GM23338 (cell line): ENCODE measurements at regions not wholly inside any gene's neighbourhood (a gene's known extent, or its start where the extent isn't known, plus 50 kb on each side); places are given as distances from the start of the nearest gene placed in this dataset.

Source experiments
- ATAC-seq: fragments of 200-7000 bp; cut with Tn5 transposase; 3 replicates; pipeline ENCODE4 v1.9.1; 2020
- DNase-seq: peaks from one replicate; pipeline ENCODE4 v3.0.0-alpha.2; 2015; ENCODE audit warnings: low spot score
- H2AFZ ChIP-seq: fragments of 200-600 bp; sonication (generic); 2 replicates; pipeline ENCODE4 v1.8.0; 2016; ENCODE audit warnings: antibody characterized with exemption, mild to moderate bottlenecking, moderate library complexity
- H3F3A ChIP-seq: fragments of 200-600 bp; sonication (generic); replicated peaks from 2 replicates; pipeline ENCODE4 v1.8.0; 2017; ENCODE audit warnings: antibody characterized with exemption, mixed run types, low read depth
- H3K27ac ChIP-seq: fragments of 200-600 bp; sonication (generic); 2 replicates; pipeline ENCODE4 v1.6.1; 2016; ENCODE audit warnings: low read depth
- H3K27me3 ChIP-seq: fragments of 200-600 bp; sonication (generic); 2 replicates; pipeline ENCODE4 v1.8.0; 2016; ENCODE audit warnings: mild to moderate bottlenecking, mixed run types, moderate library complexity; ENCODE audit not compliant: insufficient read depth
- H3K36me3 ChIP-seq: fragments of 200-600 bp; sonication (generic); 2 replicates; pipeline ENCODE4 v1.8.0; 2016; ENCODE audit warnings: mild to moderate bottlenecking; ENCODE audit not compliant: insufficient read depth
- H3K4me1 ChIP-seq: fragments of 200-600 bp; sonication (generic); 2 replicates; pipeline ENCODE4 v1.8.0; 2016; ENCODE audit warnings: mild to moderate bottlenecking, moderate library complexity; ENCODE audit not compliant: insufficient read depth
- H3K4me2 ChIP-seq: fragments of 200-600 bp; sonication (generic); 2 replicates; pipeline ENCODE4 v1.7.1; 2017; ENCODE audit warnings: mixed run types
- H3K4me3 ChIP-seq: fragments of 200-600 bp; sonication (generic); 2 replicates; pipeline ENCODE4 v1.6.1; 2016; ENCODE audit warnings: mixed run types
- H3K79me2 ChIP-seq: fragments of 200-600 bp; sonication (generic); replicated peaks from 2 replicates; pipeline ENCODE4 v1.8.0; 2017; ENCODE audit warnings: mild to moderate bottlenecking; ENCODE audit not compliant: insufficient read depth
- H3K9me2 ChIP-seq: fragments of 200-600 bp; sonication (generic); 2 replicates; pipeline ENCODE4 v1.8.0; 2017; ENCODE audit not compliant: insufficient read depth
- H4K20me1 ChIP-seq: fragments of 200-600 bp; sonication (generic); replicated peaks from 2 replicates; pipeline ENCODE4 v1.8.0; 2017; ENCODE audit warnings: mild to moderate bottlenecking; ENCODE audit not compliant: insufficient read depth
- H3K27ac Mint-ChIP-seq: 2 replicates; pipeline ENCODE4 v1.8.0; 2020; ENCODE audit warnings: inconsistent platforms, mild to moderate bottlenecking, moderate library complexity, mixed read lengths
- H3K27me3 Mint-ChIP-seq: 3 replicates; pipeline ENCODE4 v1.8.0; 2022; ENCODE audit warnings: low read depth, mild to moderate bottlenecking, moderate library complexity, mixed read lengths, inconsistent platforms; ENCODE audit not compliant: insufficient read depth, poor library complexity
- H3K36me3 Mint-ChIP-seq: 3 replicates; pipeline ENCODE4 v1.8.0; 2021; ENCODE audit warnings: low read depth, mild to moderate bottlenecking, inconsistent platforms, moderate library complexity, mixed read lengths
- H3K4me1 Mint-ChIP-seq: 3 replicates; pipeline ENCODE4 v1.8.0; 2020; ENCODE audit warnings: mild to moderate bottlenecking, inconsistent platforms, mixed read lengths
- H3K4me3 Mint-ChIP-seq: 3 replicates; pipeline ENCODE4 v1.8.0; 2021; ENCODE audit warnings: moderate library complexity, mild to moderate bottlenecking, inconsistent platforms, mixed read lengths
- H3K9me3 Mint-ChIP-seq: 3 replicates; pipeline ENCODE4 v1.8.0; 2020; ENCODE audit warnings: moderate library complexity, mild to moderate bottlenecking, inconsistent platforms, mixed read lengths
- CREB1 ChIP-seq: fragments of 250-450 bp; sonication (Bioruptor Pico); IDR thresholded peaks from 2 replicates; pipeline ENCODE4 v1.5.0; 2020; ENCODE audit warnings: low read depth, mild to moderate bottlenecking, moderate library complexity
- CTCF ChIP-seq, 2 experiments: fragments of 200-600 bp in 1 of 2; sonication (generic) in 1 of 2; conservative IDR thresholded peaks; 2 replicates each; pipeline versions ENCODE4 v1.5.1 to v1.6.1; 2016 to 2017; ENCODE audit warnings: antibody characterized with exemption in 2 of 2, low read depth in 2 of 2, mild to moderate bottlenecking in 2 of 2, moderate library complexity in 1 of 2
- ETS1 ChIP-seq: IDR thresholded peaks from 2 replicates; pipeline ENCODE4 v1.6.1; 2016; ENCODE audit warnings: antibody characterized with exemption
- EZH2 ChIP-seq: fragments of 200-600 bp; sonication (generic); IDR thresholded peaks from one replicate; pipeline ENCODE4 v1.8.0; 2017; ENCODE audit warnings: antibody characterized with exemption, mild to moderate bottlenecking, low read depth; ENCODE audit not compliant: unreplicated experiment
- EZH2phosphoT487 ChIP-seq: fragments of 200-600 bp; sonication (generic); IDR thresholded peaks from one replicate; pipeline ENCODE4 v1.8.1; 2018; ENCODE audit warnings: antibody characterized with exemption; ENCODE audit not compliant: unreplicated experiment
- JUNB ChIP-seq: IDR thresholded peaks from one replicate; pipeline ENCODE4 v1.6.1; 2016; ENCODE audit warnings: antibody characterized with exemption; ENCODE audit not compliant: unreplicated experiment
- NANOG ChIP-seq: IDR thresholded peaks from 2 replicates; pipeline ENCODE4 v1.6.1; 2016; ENCODE audit warnings: antibody characterized with exemption, borderline replicate concordance
- POLR2AphosphoS5 ChIP-seq: IDR thresholded peaks from 2 replicates; pipeline ENCODE4 v1.6.1; 2016; ENCODE audit warnings: antibody characterized with exemption, low read depth
- REST ChIP-seq: IDR thresholded peaks from one replicate; pipeline ENCODE4 v1.6.1; 2018; ENCODE audit warnings: antibody characterized with exemption; ENCODE audit not compliant: unreplicated experiment
- STAT1 ChIP-seq: IDR thresholded peaks from one replicate; pipeline ENCODE4 v1.6.1; 2016; ENCODE audit warnings: antibody characterized with exemption; ENCODE audit not compliant: unreplicated experiment
- ZNF114 ChIP-seq: fragments of 250-450 bp; sonication (Bioruptor Pico); IDR thresholded peaks from 2 replicates; pipeline ENCODE4 v1.5.0; 2020; ENCODE audit warnings: mild to moderate bottlenecking, moderate library complexity
- ZNF331 ChIP-seq: fragments of 250-450 bp; sonication (Bioruptor Pico); IDR thresholded peaks from 2 replicates; pipeline ENCODE4 v1.5.0; 2020; ENCODE audit warnings: low read depth, mild to moderate bottlenecking, moderate library complexity
- ZNF462 ChIP-seq: fragments of 250-450 bp; sonication (Bioruptor Pico); IDR thresholded peaks from 2 replicates; pipeline ENCODE4 v1.5.0; 2020; ENCODE audit warnings: mild to moderate bottlenecking, moderate library complexity

GRCh38 chr2:78009289-78009688 lies 487.1 kb upstream of the LRRTM4 start:
- no peak overlapping the region for H3K27ac ChIP-seq
- 0 out of 2 replicates have a peak, but pooled peaks cover 5% of the 10 kb centered on the region for H3K9me2 ChIP-seq
- H3K4me3 Mint-ChIP-seq = no peak overlapping the region
- H3F3A ChIP-seq = no peaks in the 10 kb centered on the region
- no peak overlapping the region for H3K4me3 ChIP-seq
- no peaks in the 10 kb centered on the region for H3K79me2 ChIP-seq
- H3K36me3 ChIP-seq = no peaks in the 10 kb centered on the region
- no peaks in the 10 kb centered on the region for H3K9me3 Mint-ChIP-seq
- no peaks in the 10 kb centered on the region for H3K4me1 ChIP-seq
- no peak for TF ChIP-seq CREB1 (CRISPR knock-in tag)
- no peak for TF ChIP-seq REST
- TF ChIP-seq ZNF114 (CRISPR knock-in tag) = no peak
- no peak for TF ChIP-seq EZH2phosphoT487
- no peak for TF ChIP-seq CTCF (conservative IDR thresholded peaks at IDR 0.05; ENCODE audit: low read depth in 2 of 2)
- TF ChIP-seq JUNB = no peak
- no peak for TF ChIP-seq ETS1
- no peak for TF ChIP-seq POLR2AphosphoS5
- no peak for TF ChIP-seq ZNF331
- no peak for TF ChIP-seq NANOG
- no peak for TF ChIP-seq ZNF462 (CRISPR knock-in tag)
- no peak for TF ChIP-seq EZH2
- no peak for TF ChIP-seq STAT1
- no peak overlapping the region for H2AFZ ChIP-seq
- no peaks in the 10 kb centered on the region for H3K36me3 Mint-ChIP-seq
- no peak for ATAC-seq
- no peak overlapping the region for H3K27ac Mint-ChIP-seq
- peaks cover 4% of the 10 kb centered on the region for H3K27me3 Mint-ChIP-seq
- DNase-seq = no peak
- H3K4me1 Mint-ChIP-seq = no peaks in the 10 kb centered on the region
- no peak overlapping the region for H3K4me2 ChIP-seq
- no peaks in the 10 kb centered on the region for H4K20me1 ChIP-seq
- no peaks in the 10 kb centered on the region for H3K27me3 ChIP-seq
